ENCODE measurements at regions not wholly inside any gene's neighbourhood (a gene's known extent, or its start where the extent isn't known, plus 50 kb on each side); places are given as distances from the start of the nearest gene placed in this dataset.
"Not testable (repeated sequence)": the region's sequence is repeated elsewhere in the genome, so short reads cannot be mapped to it uniquely, and the experiment has no call there.

DNA sequence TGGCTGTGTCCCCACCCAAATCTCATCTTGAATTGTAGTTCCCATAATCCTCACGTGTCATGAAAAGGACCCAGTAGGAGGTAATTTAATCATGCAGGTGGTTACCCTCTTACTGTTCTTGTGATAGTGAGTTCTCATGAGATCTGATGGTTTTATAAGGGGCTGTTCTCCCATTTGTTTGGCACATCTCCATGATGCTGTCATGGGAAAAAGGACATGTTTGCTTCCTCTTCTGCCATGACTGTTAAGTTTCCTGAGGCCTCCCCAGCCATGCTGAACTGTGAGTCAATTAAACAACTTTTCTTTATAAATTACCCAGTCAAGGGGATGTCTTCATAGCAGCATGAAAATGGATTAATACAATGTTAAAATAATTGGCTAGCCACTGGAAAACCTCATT is 243.3 kb upstream of the MKLN1 start:
- not testable (repeated sequence) for TF ChIP-seq CTCF (conservative IDR thresholded peaks at IDR 0.05 in 1 of 2, IDR thresholded peaks at IDR 0.05 in 1 of 2; ENCODE audit: low read depth in 1 of 2, low read length in 2 of 2); EZH2 (IDR thresholded peaks at IDR 0.05; ENCODE audit: low read length, missing control alignments)
